Transverse colon (tissue), 4 donors: ENCODE measurements at regions not wholly inside any gene's neighbourhood (a gene's known extent, or its start where the extent isn't known, plus 50 kb on each side); places are given as distances from the start of the nearest gene placed in this dataset.

Source experiments
- EP300 ChIP-seq: sonication (generic); formaldehyde crosslinking; IDR thresholded peaks from one replicate; pipeline ENCODE4 v1.6.1; 2017; ENCODE audit warnings: antibody characterized with exemption, low read depth
- POLR2A ChIP-seq: fragments of 450-650 bp; IDR thresholded peaks from one replicate; pipeline ENCODE4 v1.6.1; 2016; ENCODE audit warnings: antibody characterized with exemption, mild to moderate bottlenecking, moderate library complexity
- POLR2AphosphoS5 ChIP-seq, 3 donors: sonication (generic); formaldehyde crosslinking; IDR thresholded peaks; one replicate each; pipeline ENCODE4 v1.6.1; 2016; ENCODE audit warnings: antibody characterized with exemption in 3 of 3
- TF ChIP-seq, protein P1 (sequence below), 5 experiments: fragments of 200-600 bp in 3 of 5; fragments of 450-650 bp in 2 of 5; sonication (generic) in 3 of 5; IDR thresholded peaks; 1 replicate in 2 of 5; 2 replicates in 3 of 5; pipeline ENCODE4 v1.5.1; 2016 to 2017; ENCODE audit warnings: antibody characterized with exemption in 5 of 5, inconsistent platforms in 3 of 5, mild to moderate bottlenecking in 2 of 5, moderate library complexity in 1 of 5

DNA sequence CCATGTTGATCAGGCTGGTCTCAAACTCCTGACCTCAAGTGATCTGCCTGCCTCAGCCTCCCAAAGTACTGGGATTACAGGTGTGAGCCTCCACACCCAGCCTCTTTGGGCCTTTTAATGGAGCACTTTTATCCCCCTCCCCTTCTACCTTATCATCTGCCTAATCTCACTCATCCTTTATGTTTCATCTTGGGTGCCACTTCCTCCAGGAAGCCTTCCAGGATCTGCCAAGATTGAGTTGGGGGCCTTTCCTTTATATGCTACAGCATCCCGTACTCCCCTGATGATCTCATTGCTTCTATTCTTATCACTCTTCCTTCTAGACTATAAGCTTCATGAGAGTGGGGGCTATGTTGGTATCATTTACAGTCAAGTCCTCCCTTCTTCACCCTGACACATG is 192.8 kb upstream of the WSCD1 start:
- TF ChIP-seq POLR2A (no peak), POLR2AphosphoS5 (IDR thresholded peaks at IDR 0.05) (no peak), EP300 (no peak)
- TF ChIP-seq, protein P1, sequence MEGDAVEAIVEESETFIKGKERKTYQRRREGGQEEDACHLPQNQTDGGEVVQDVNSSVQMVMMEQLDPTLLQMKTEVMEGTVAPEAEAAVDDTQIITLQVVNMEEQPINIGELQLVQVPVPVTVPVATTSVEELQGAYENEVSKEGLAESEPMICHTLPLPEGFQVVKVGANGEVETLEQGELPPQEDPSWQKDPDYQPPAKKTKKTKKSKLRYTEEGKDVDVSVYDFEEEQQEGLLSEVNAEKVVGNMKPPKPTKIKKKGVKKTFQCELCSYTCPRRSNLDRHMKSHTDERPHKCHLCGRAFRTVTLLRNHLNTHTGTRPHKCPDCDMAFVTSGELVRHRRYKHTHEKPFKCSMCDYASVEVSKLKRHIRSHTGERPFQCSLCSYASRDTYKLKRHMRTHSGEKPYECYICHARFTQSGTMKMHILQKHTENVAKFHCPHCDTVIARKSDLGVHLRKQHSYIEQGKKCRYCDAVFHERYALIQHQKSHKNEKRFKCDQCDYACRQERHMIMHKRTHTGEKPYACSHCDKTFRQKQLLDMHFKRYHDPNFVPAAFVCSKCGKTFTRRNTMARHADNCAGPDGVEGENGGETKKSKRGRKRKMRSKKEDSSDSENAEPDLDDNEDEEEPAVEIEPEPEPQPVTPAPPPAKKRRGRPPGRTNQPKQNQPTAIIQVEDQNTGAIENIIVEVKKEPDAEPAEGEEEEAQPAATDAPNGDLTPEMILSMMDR (IDR thresholded peaks at IDR 0.05): no peak
